GM12875 (cell line): ENCODE measurements at regions not wholly inside any gene's neighbourhood (a gene's known extent, or its start where the extent isn't known, plus 50 kb on each side); places are given as distances from the start of the nearest gene placed in this dataset.

Experiments
- H3K4me3 ChIP-seq: one replicate; pipeline ENCODE4 v1.5.1; 2011; ENCODE audit warnings: low read depth, low read length, control low read depth
- CTCF ChIP-seq: IDR thresholded peaks from 2 replicates; pipeline ENCODE4 v1.5.1; 2011; ENCODE audit warnings: low read depth, mild to moderate bottlenecking, control low read depth, inconsistent platforms, low read length, moderate library complexity, borderline replicate concordance; ENCODE audit not compliant: insufficient read depth

- no peak for TF ChIP-seq CTCF
- no peak overlapping the region for H3K4me3 ChIP-seq
These were observed 141.5 kb downstream of the VEGFA start for GRCh38 chr6:43911354-43912115.

GRCh38 chr6:43910638-43911353 is 140.8 kb downstream of the VEGFA start:
- no peak for TF ChIP-seq CTCF
- no peak overlapping the region for H3K4me3 ChIP-seq

GRCh38 chr6:43910149-43910637 is 140.2 kb downstream of the VEGFA start:
- no peak for TF ChIP-seq CTCF
- H3K4me3 ChIP-seq: no peak overlapping the region

GRCh38 chr6:43909474-43910148 is 139.6 kb downstream of the VEGFA start:
- H3K4me3 ChIP-seq: no peak overlapping the region
- no peak for TF ChIP-seq CTCF

- no peak overlapping the region for H3K4me3 ChIP-seq
- TF ChIP-seq CTCF: no peak
These were observed 137.9 kb downstream of the VEGFA start for GRCh38 chr6:43907789-43908472.

GRCh38 chr6:43907312-43907711 is 137.3 kb downstream of the VEGFA start:
- no peak overlapping the region for H3K4me3 ChIP-seq
- TF ChIP-seq CTCF: no peak
